Panc1 (cell line): ENCODE measurements at regions not wholly inside any gene's neighbourhood (a gene's known extent, or its start where the extent isn't known, plus 50 kb on each side); places are given as distances from the start of the nearest gene placed in this dataset.

Experiments
- ATAC-seq: fragments of 200-7000 bp; cut with Tn5 transposase; 2 replicates; pipeline ENCODE4 v1.9.1; 2020; ENCODE audit warnings: mild to moderate bottlenecking, moderate library complexity
- BruUV-seq: library from RNA; stranded (reverse); fragments of 400-500 nt; replicated peaks from 2 replicates; lab custom pipeline; 2021; lab: Mats Ljungman, UMichigan
- CTCF ChIA-PET: fragments of 300-600 bp; sonication (Branson Sonifier 250); formaldehyde crosslinking; loops from one replicate; lab custom pipeline; 2022; ENCODE audit warnings: antibody characterized with exemption; lab: Charles Lee
- POLR2A ChIA-PET: fragments of 300-600 bp; sonication (Branson Sonifier 250); formaldehyde crosslinking; loops from one replicate; lab custom pipeline; 2022; ENCODE audit warnings: antibody characterized with exemption; lab: Charles Lee
- DNase-seq: peaks from one replicate; pipeline ENCODE4 v3.0.0-alpha.2; 2010; ENCODE audit warnings: low read depth, low spot score
- H3K27ac ChIP-seq: 2 replicates; pipeline ENCODE4 v1.5.1; 2011; ENCODE audit warnings: mild to moderate bottlenecking, low read length, inconsistent platforms
- H3K27me3 ChIP-seq: fragments of 200-500 bp; sonication (Bioruptor generic); 2 replicates; pipeline ENCODE4 v1.6.0; 2014; ENCODE audit warnings: low read length, inconsistent platforms; ENCODE audit not compliant: control insufficient read depth, insufficient read depth
- H3K36me3 ChIP-seq: fragments of 200-500 bp; sonication (Bioruptor generic); 2 replicates; pipeline ENCODE4 v1.5.1; 2014; ENCODE audit warnings: inconsistent platforms, mild to moderate bottlenecking, low read length, moderate library complexity; ENCODE audit not compliant: control insufficient read depth, insufficient read depth
- H3K4me1 ChIP-seq: 2 replicates; pipeline ENCODE4 v1.5.1; 2011; ENCODE audit warnings: inconsistent platforms, mild to moderate bottlenecking, low read length, moderate library complexity; ENCODE audit not compliant: control insufficient read depth, insufficient read depth
- H3K4me3 ChIP-seq, 2 experiments: 2 replicates each; pipeline ENCODE4 v1.5.1; 2011 to 2012; ENCODE audit warnings: low read depth in 2 of 2, low read length in 2 of 2, mild to moderate bottlenecking in 2 of 2, inconsistent platforms in 1 of 2, moderate library complexity in 1 of 2
- H3K9me3 ChIP-seq: fragments of 200-500 bp; sonication (Bioruptor generic); 2 replicates; pipeline ENCODE4 v1.5.1; 2014; ENCODE audit warnings: low read depth, mild to moderate bottlenecking, inconsistent platforms, low read length, moderate library complexity; ENCODE audit not compliant: control insufficient read depth, insufficient read depth
- POLR2AphosphoS5 ChIP-seq: IDR thresholded peaks from 2 replicates; pipeline ENCODE4 v1.6.1; 2012; ENCODE audit warnings: mild to moderate bottlenecking, low read depth, low read length, moderate library complexity
- SIN3A ChIP-seq: IDR thresholded peaks from 2 replicates; pipeline ENCODE4 v1.6.1; 2012; ENCODE audit warnings: low read depth, mild to moderate bottlenecking, low read length, moderate library complexity, borderline replicate concordance; ENCODE audit not compliant: insufficient read depth
- TCF7L2 ChIP-seq: IDR thresholded peaks from 2 replicates; pipeline ENCODE4 v1.6.1; 2011; ENCODE audit warnings: mild to moderate bottlenecking, low read depth, low read length, inconsistent platforms
- in situ Hi-C: cut with HindIII; loops from 2 replicates; pipeline ENCODE4 v1.10.0; 2016; ENCODE audit warnings: low sequenced_read_pairs, low pct_unique_long_range_greater_than_20kb
- intact Hi-C: fragments of 100-400 bp; cut with micrococcal nuclease; formaldehyde crosslinking; loops from one replicate; pipeline ENCODE4 v1.10.0; 2022; ENCODE audit not compliant: unreplicated experiment
- TF ChIP-seq, protein P1 (sequence below), 2 experiments: IDR thresholded peaks; 2 replicates each; pipeline ENCODE4 v1.6.1; 2011 to 2012; ENCODE audit warnings: low read depth in 2 of 2, control low read depth in 1 of 2, low read length in 1 of 2, mild to moderate bottlenecking in 1 of 2, moderate library complexity in 1 of 2; ENCODE audit not compliant: insufficient read depth in 1 of 2
- TF ChIP-seq, protein P2 (sequence below): fragments of 450-650 bp; IDR thresholded peaks from 2 replicates; pipeline ENCODE4 v1.5.1; 2017; ENCODE audit warnings: mild to moderate bottlenecking

DNA sequence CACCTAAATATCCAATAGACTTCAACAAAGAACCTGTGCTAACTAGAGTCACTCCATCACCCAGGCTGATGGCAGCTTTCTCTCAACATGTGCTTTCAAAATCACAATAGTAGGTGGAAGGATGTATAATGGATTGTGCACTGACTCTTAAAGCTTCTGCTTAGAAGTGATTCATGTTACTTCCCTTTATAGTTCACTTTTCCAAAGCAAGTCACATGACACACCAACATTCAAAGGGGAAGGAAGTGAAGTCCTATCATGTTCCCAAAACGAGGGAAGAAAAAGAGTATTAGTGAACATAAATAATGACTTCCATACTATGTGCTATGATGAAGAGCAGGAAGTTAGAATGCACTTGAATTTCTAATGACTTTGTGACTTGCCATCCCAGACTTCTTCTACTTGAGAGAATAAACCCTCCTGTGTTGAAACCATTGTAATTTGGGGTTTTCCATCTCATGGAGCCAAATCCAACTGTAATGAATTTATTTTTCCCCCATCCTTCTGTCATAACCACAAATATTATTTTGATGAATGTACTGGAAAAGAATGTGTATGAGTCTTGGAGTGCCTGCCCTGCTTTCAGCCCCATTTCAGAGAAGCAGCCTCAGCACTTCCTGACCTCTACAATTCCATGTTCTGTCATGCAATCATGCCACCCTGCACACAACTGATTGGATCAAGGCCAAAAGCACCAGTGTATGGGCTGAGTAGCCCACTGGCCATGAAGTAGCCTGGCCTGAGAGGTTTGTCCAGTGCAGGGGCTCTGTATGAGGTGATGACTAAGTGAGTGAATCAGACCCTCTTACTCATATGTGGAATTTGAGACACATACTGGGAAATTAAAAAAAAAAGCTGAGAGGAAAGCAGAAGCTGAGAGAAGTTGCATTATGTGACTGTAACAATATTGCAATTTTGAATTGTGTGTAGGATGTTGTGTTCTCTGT, 525.9 kb upstream of the CLINT1 start:
- Histone ChIP-seq H3K27me3 (no peaks in the 10 kb centered on the region), H3K4me3 (no peak overlapping the region), H3K27ac (no peak overlapping the region), H3K9me3 (no peaks in the 10 kb centered on the region), H3K4me1 (no peaks in the 10 kb centered on the region), H3K36me3 (no peaks in the 10 kb centered on the region)
- no TSS peak for BruUV-seq
- POLR2A ChIA-PET: no interaction called here
- CTCF ChIA-PET: no interaction called here
- intact Hi-C loops (no loop called here), in situ Hi-C loops (no loop called here)
- TF ChIP-seq POLR2AphosphoS5 (no peak), TCF7L2 (no peak), SIN3A (no peak)
- TF ChIP-seq, protein P1, sequence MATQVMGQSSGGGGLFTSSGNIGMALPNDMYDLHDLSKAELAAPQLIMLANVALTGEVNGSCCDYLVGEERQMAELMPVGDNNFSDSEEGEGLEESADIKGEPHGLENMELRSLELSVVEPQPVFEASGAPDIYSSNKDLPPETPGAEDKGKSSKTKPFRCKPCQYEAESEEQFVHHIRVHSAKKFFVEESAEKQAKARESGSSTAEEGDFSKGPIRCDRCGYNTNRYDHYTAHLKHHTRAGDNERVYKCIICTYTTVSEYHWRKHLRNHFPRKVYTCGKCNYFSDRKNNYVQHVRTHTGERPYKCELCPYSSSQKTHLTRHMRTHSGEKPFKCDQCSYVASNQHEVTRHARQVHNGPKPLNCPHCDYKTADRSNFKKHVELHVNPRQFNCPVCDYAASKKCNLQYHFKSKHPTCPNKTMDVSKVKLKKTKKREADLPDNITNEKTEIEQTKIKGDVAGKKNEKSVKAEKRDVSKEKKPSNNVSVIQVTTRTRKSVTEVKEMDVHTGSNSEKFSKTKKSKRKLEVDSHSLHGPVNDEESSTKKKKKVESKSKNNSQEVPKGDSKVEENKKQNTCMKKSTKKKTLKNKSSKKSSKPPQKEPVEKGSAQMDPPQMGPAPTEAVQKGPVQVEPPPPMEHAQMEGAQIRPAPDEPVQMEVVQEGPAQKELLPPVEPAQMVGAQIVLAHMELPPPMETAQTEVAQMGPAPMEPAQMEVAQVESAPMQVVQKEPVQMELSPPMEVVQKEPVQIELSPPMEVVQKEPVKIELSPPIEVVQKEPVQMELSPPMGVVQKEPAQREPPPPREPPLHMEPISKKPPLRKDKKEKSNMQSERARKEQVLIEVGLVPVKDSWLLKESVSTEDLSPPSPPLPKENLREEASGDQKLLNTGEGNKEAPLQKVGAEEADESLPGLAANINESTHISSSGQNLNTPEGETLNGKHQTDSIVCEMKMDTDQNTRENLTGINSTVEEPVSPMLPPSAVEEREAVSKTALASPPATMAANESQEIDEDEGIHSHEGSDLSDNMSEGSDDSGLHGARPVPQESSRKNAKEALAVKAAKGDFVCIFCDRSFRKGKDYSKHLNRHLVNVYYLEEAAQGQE (IDR thresholded peaks at IDR 0.05; ENCODE audit: insufficient read depth in 1 of 2, low read depth in 2 of 2, low read length in 1 of 2): no peak
- TF ChIP-seq, protein P2, sequence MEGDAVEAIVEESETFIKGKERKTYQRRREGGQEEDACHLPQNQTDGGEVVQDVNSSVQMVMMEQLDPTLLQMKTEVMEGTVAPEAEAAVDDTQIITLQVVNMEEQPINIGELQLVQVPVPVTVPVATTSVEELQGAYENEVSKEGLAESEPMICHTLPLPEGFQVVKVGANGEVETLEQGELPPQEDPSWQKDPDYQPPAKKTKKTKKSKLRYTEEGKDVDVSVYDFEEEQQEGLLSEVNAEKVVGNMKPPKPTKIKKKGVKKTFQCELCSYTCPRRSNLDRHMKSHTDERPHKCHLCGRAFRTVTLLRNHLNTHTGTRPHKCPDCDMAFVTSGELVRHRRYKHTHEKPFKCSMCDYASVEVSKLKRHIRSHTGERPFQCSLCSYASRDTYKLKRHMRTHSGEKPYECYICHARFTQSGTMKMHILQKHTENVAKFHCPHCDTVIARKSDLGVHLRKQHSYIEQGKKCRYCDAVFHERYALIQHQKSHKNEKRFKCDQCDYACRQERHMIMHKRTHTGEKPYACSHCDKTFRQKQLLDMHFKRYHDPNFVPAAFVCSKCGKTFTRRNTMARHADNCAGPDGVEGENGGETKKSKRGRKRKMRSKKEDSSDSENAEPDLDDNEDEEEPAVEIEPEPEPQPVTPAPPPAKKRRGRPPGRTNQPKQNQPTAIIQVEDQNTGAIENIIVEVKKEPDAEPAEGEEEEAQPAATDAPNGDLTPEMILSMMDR: no peak
- DNase-seq (peak; percentile 8), ATAC-seq (no peak; the same call in 1 of the 2 replicates)

DNA sequence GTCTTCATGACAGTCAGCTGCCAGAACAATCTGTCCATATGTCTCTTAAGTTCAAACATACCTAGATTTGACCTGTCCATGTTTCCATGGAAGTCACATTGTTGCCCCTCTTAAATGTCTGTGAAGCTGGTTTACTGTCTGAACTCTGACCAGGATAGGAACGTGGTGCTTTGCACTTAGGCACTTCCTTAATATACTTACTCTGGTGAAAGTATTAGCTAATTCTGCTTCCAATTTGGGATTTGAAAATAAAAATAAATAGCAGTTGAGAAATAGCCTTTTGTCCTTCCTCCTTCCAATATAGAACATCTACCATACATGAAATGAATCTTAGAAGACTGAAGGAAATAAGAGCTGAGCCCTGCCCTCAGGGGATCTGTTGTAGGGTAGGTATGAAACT, 524.5 kb upstream of the CLINT1 start:
- H3K27ac ChIP-seq: no peak overlapping the region
- no peaks in the 10 kb centered on the region for H3K4me1 ChIP-seq

More for the DNA sequence above, 524.5 kb upstream of the CLINT1 start:
- Histone ChIP-seq H3K9me3 (no peaks in the 10 kb centered on the region), H3K36me3 (no peaks in the 10 kb centered on the region), H3K27me3 (no peaks in the 10 kb centered on the region), H3K4me3 (no peak overlapping the region)
- no TSS peak for BruUV-seq
- POLR2A ChIA-PET: no interaction called here
- CTCF ChIA-PET: no interaction called here
- TF ChIP-seq, protein P2: no peak
- TF ChIP-seq, protein P1 (IDR thresholded peaks at IDR 0.05; ENCODE audit: insufficient read depth in 1 of 2, low read depth in 2 of 2, low read length in 1 of 2): no peak
- no peak for TF ChIP-seq TCF7L2
- no peak for TF ChIP-seq POLR2AphosphoS5
- TF ChIP-seq SIN3A: no peak
- ATAC-seq (no peak), DNase-seq (no peak)
- in situ Hi-C loops: no loop called here
- intact Hi-C loops: no loop called here
